GM21717 (cell line): ENCODE measurements at regions not wholly inside any gene's neighbourhood (a gene's known extent, or its start where the extent isn't known, plus 50 kb on each side); places are given as distances from the start of the nearest gene placed in this dataset.

Experiments
- ATAC-seq: cut with Tn5 transposase; IDR thresholded peaks from one replicate; pipeline ENCODE4 v1.9.1; 2021; ENCODE audit warnings: mild to moderate bottlenecking, moderate library complexity; ENCODE audit not compliant: unreplicated experiment

- no peak for ATAC-seq
Measured at GRCh38 chrX:77396781-77397180, 50.4 kb upstream of the FGF16 start.
